IMR-90 (cell line): ENCODE measurements at regions not wholly inside any gene's neighbourhood (a gene's known extent, or its start where the extent isn't known, plus 50 kb on each side); places are given as distances from the start of the nearest gene placed in this dataset.

ENCODE experiments used
- RAD21 ChIP-seq: IDR thresholded peaks from 2 replicates; pipeline ENCODE4 v1.6.1; 2012; ENCODE audit warnings: low read length, improper control_type of control experiment
- TF ChIP-seq, protein P1 (sequence below): conservative IDR thresholded peaks from 2 replicates; pipeline ENCODE4 v1.5.1; 2012; ENCODE audit warnings: mild to moderate bottlenecking, low read depth, low read length, improper control_type of control experiment

DNA sequence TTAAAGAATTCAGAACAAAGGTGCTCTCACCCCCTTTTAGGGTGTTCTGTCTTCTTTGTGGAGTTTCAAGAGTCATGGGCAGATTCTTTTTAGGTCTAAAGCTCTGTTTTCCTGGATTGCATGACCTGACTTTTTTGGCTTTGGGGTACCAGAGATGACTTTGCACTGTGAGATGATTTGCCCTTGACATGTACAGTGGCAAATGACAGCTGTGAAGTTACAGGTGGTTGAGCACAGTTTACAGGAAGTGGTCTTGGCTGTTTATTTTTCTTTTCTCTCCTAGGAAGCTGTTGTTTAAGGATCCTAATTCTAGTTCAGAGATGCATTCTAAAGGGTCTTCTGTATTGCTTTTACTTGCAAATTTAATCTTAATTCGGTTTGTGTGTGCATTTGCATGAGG is 83.8 kb upstream of the METAP2 start:
- TF ChIP-seq, protein P1, sequence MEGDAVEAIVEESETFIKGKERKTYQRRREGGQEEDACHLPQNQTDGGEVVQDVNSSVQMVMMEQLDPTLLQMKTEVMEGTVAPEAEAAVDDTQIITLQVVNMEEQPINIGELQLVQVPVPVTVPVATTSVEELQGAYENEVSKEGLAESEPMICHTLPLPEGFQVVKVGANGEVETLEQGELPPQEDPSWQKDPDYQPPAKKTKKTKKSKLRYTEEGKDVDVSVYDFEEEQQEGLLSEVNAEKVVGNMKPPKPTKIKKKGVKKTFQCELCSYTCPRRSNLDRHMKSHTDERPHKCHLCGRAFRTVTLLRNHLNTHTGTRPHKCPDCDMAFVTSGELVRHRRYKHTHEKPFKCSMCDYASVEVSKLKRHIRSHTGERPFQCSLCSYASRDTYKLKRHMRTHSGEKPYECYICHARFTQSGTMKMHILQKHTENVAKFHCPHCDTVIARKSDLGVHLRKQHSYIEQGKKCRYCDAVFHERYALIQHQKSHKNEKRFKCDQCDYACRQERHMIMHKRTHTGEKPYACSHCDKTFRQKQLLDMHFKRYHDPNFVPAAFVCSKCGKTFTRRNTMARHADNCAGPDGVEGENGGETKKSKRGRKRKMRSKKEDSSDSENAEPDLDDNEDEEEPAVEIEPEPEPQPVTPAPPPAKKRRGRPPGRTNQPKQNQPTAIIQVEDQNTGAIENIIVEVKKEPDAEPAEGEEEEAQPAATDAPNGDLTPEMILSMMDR, result no peak
- no peak for TF ChIP-seq RAD21
